ENCODE measurements at regions not wholly inside any gene's neighbourhood (a gene's known extent, or its start where the extent isn't known, plus 50 kb on each side); places are given as distances from the start of the nearest gene placed in this dataset.

- TF ChIP-seq CTCF (conservative IDR thresholded peaks at IDR 0.05; ENCODE audit: low read length) (peak; percentile 25; the same call in 1 of the 2 replicates), EZH2phosphoT487 (IDR thresholded peaks at IDR 0.05; ENCODE audit: borderline replicate concordance) (no peak)
Observed at GRCh38 chr4:115780268-115780667, 666.8 kb upstream of the NDST4 start.
